Adrenal gland (tissue), 5 donors: ENCODE measurements at regions not wholly inside any gene's neighbourhood (a gene's known extent, or its start where the extent isn't known, plus 50 kb on each side); places are given as distances from the start of the nearest gene placed in this dataset.

Experiments
- POLR2A ChIP-seq, 2 donors: fragments of 450-650 bp; IDR thresholded peaks; one replicate each; pipeline ENCODE4 v1.6.1; 2017; ENCODE audit warnings: antibody characterized with exemption in 2 of 2, mild to moderate bottlenecking in 2 of 2, moderate library complexity in 1 of 2
- TF ChIP-seq, protein P1 (sequence below), 6 experiments: fragments of 450-650 bp in 4 of 6; fragments of 200-600 bp in 2 of 6; sonication (generic) in 1 of 6; IDR thresholded peaks; 1 replicate in 5 of 6; 2 replicates in 1 of 6; pipeline versions ENCODE4 v1.5.1 to v1.8.0; 2016 to 2021; ENCODE audit warnings: antibody characterized with exemption in 6 of 6, mild to moderate bottlenecking in 2 of 6, moderate library complexity in 1 of 6
- donor health status: DM: no; HTN: no; CAD: no.

DNA sequence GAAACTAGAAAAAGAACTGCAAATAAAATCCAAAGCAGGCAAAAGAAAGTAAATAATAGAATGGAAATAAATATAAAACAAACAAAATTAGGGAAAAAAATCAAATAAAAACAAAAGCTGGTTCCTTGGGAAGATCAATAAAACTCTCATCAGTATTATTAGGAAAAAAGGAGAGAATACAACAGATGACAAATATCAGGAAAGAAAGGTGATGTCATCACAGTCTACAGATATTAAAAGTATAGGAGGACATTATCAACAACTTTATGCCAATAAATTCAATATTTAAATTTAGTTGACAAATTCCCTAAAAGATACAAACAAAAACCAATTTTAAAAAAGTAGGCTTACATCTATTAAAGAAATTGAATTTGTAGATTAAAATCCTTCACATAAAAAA is 107.4 kb upstream of the FOXN3 start:
- TF ChIP-seq, protein P1, sequence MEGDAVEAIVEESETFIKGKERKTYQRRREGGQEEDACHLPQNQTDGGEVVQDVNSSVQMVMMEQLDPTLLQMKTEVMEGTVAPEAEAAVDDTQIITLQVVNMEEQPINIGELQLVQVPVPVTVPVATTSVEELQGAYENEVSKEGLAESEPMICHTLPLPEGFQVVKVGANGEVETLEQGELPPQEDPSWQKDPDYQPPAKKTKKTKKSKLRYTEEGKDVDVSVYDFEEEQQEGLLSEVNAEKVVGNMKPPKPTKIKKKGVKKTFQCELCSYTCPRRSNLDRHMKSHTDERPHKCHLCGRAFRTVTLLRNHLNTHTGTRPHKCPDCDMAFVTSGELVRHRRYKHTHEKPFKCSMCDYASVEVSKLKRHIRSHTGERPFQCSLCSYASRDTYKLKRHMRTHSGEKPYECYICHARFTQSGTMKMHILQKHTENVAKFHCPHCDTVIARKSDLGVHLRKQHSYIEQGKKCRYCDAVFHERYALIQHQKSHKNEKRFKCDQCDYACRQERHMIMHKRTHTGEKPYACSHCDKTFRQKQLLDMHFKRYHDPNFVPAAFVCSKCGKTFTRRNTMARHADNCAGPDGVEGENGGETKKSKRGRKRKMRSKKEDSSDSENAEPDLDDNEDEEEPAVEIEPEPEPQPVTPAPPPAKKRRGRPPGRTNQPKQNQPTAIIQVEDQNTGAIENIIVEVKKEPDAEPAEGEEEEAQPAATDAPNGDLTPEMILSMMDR (IDR thresholded peaks at IDR 0.05) = no peak
- no peak for TF ChIP-seq POLR2A (IDR thresholded peaks at IDR 0.05)
